ENCODE measurements at regions not wholly inside any gene's neighbourhood (a gene's known extent, or its start where the extent isn't known, plus 50 kb on each side); places are given as distances from the start of the nearest gene placed in this dataset.
"Not testable (repeated sequence)": the region's sequence is repeated elsewhere in the genome, so short reads cannot be mapped to it uniquely, and the experiment has no call there.

GRCh38 chr6:166704171-166704570 is 77.1 kb upstream of the RPS6KA2 start:
- Histone ChIP-seq H3K9me3 (ENCODE audit: insufficient read depth, low read length) (no peaks in the 10 kb centered on the region), H3K4me2 (ENCODE audit: low read depth, low read length, poor library complexity, severe bottlenecking) (no peak overlapping the region), H3K36me3 (ENCODE audit: low read length) (no peaks in the 10 kb centered on the region), H3K79me2 (ENCODE audit: insufficient read depth, low read length) (no peaks in the 10 kb centered on the region), H3K27me3 (ENCODE audit: low read length) (no peaks in the 10 kb centered on the region), H3K27ac (ENCODE audit: low read depth, low read length) (no peak overlapping the region), H3K9me2 (replicated peaks; ENCODE audit: insufficient read depth, low read length) (no peaks in the 10 kb centered on the region), H3K9ac (ENCODE audit: low read length) (no peak overlapping the region), H3K4me3 (ENCODE audit: insufficient read depth, low read length, poor library complexity, severe bottlenecking) (no peak overlapping the region), H2AFZ (ENCODE audit: low read depth, low read length, severe bottlenecking) (no peak overlapping the region), H3F3A (ENCODE audit: insufficient read depth) (no peaks in the 10 kb centered on the region), H4K20me1 (ENCODE audit: low read depth, low read length) (no peaks in the 10 kb centered on the region)
- no peak for TF ChIP-seq EZH2phosphoT487 (conservative IDR thresholded peaks at IDR 0.05; ENCODE audit: low read length)
- no peak for TF ChIP-seq CTCF (IDR thresholded peaks at IDR 0.05; ENCODE audit: insufficient read depth, low read length, poor library complexity, severe bottlenecking)

GRCh38 chr6:166703149-166703710 is 76.2 kb upstream of the RPS6KA2 start:
- no peak overlapping the region for H2AFZ ChIP-seq (ENCODE audit: low read depth, low read length, severe bottlenecking)
- H3F3A ChIP-seq (ENCODE audit: insufficient read depth), result no peaks in the 10 kb centered on the region
- H3K9me3 ChIP-seq (ENCODE audit: insufficient read depth, low read length), result no peaks in the 10 kb centered on the region
- H3K9ac ChIP-seq (ENCODE audit: low read length), result no peak overlapping the region
- TF ChIP-seq CTCF (IDR thresholded peaks at IDR 0.05; ENCODE audit: insufficient read depth, low read length, poor library complexity, severe bottlenecking) (no peak), EZH2phosphoT487 (conservative IDR thresholded peaks at IDR 0.05; ENCODE audit: low read length) (no peak)
- no peak overlapping the region for H3K27ac ChIP-seq (ENCODE audit: low read depth, low read length)
- no peaks in the 10 kb centered on the region for H4K20me1 ChIP-seq (ENCODE audit: low read depth, low read length)
- H3K4me2 ChIP-seq (ENCODE audit: low read depth, low read length, poor library complexity, severe bottlenecking), result no peak overlapping the region
- H3K27me3 ChIP-seq (ENCODE audit: low read length), result no peaks in the 10 kb centered on the region
- H3K79me2 ChIP-seq (ENCODE audit: insufficient read depth, low read length), result no peaks in the 10 kb centered on the region
- H3K4me3 ChIP-seq (ENCODE audit: insufficient read depth, low read length, poor library complexity, severe bottlenecking), result no peak overlapping the region
- H3K36me3 ChIP-seq (ENCODE audit: low read length), result no peaks in the 10 kb centered on the region
- no peaks in the 10 kb centered on the region for H3K9me2 ChIP-seq (replicated peaks; ENCODE audit: insufficient read depth, low read length)

- not testable (repeated sequence) for H3K27ac ChIP-seq (ENCODE audit: low read depth, low read length); H2AFZ ChIP-seq (ENCODE audit: low read depth, low read length, severe bottlenecking); H3K9ac ChIP-seq (ENCODE audit: low read length); H3K79me2 ChIP-seq (ENCODE audit: insufficient read depth, low read length); H3K9me2 ChIP-seq (replicated peaks; ENCODE audit: insufficient read depth, low read length); H3K9me3 ChIP-seq (ENCODE audit: insufficient read depth, low read length); H3F3A ChIP-seq (ENCODE audit: insufficient read depth); H4K20me1 ChIP-seq (ENCODE audit: low read depth, low read length); H3K4me2 ChIP-seq (ENCODE audit: low read depth, low read length, poor library complexity, severe bottlenecking); H3K27me3 ChIP-seq (ENCODE audit: low read length); H3K4me3 ChIP-seq (ENCODE audit: insufficient read depth, low read length, poor library complexity, severe bottlenecking); H3K36me3 ChIP-seq (ENCODE audit: low read length)
Observed at GRCh38 chr6:166701424-166701823, 74.4 kb upstream of the RPS6KA2 start.

GRCh38 chr6:166700871-166701270 is 73.8 kb upstream of the RPS6KA2 start:
- not testable (repeated sequence) for H3K27me3 ChIP-seq (ENCODE audit: low read length)

More at GRCh38 chr6:166700871-166701270, 73.8 kb upstream of the RPS6KA2 start:
- not testable (repeated sequence) for H3K9me3 ChIP-seq (ENCODE audit: insufficient read depth, low read length); H2AFZ ChIP-seq (ENCODE audit: low read depth, low read length, severe bottlenecking); H3K4me3 ChIP-seq (ENCODE audit: insufficient read depth, low read length, poor library complexity, severe bottlenecking); H3K9ac ChIP-seq (ENCODE audit: low read length); H3K79me2 ChIP-seq (ENCODE audit: insufficient read depth, low read length); H3K36me3 ChIP-seq (ENCODE audit: low read length); H4K20me1 ChIP-seq (ENCODE audit: low read depth, low read length); H3K27ac ChIP-seq (ENCODE audit: low read depth, low read length); H3K9me2 ChIP-seq (replicated peaks; ENCODE audit: insufficient read depth, low read length); H3K4me2 ChIP-seq (ENCODE audit: low read depth, low read length, poor library complexity, severe bottlenecking); H3F3A ChIP-seq (ENCODE audit: insufficient read depth)
